HG03521 (cell line): ENCODE measurements at regions not wholly inside any gene's neighbourhood (a gene's known extent, or its start where the extent isn't known, plus 50 kb on each side); places are given as distances from the start of the nearest gene placed in this dataset.

Experiments
- ATAC-seq: cut with Tn5 transposase; IDR thresholded peaks from one replicate; pipeline ENCODE4 v1.9.1; 2021; ENCODE audit warnings: mild to moderate bottlenecking, moderate library complexity; ENCODE audit not compliant: unreplicated experiment

- ATAC-seq: no peak
Measured at GRCh38 chr5:167889276-167889675, 402.2 kb upstream of the WWC1 start.

- no peak for ATAC-seq
Measured at GRCh38 chr5:167892352-167893115, 398.9 kb upstream of the WWC1 start.

- ATAC-seq: no peak
Measured at GRCh38 chr5:167893271-167893670, 398.2 kb upstream of the WWC1 start.

- ATAC-seq: no peak
Measured at GRCh38 chr5:167894631-167895472, 396.6 kb upstream of the WWC1 start.

- ATAC-seq: no peak
Measured at GRCh38 chr5:167895899-167896659, 395.4 kb upstream of the WWC1 start.

- ATAC-seq: no peak
Measured at GRCh38 chr5:167896814-167897213, 394.6 kb upstream of the WWC1 start.

- ATAC-seq: no peak
Measured at GRCh38 chr5:167897371-167897770, 394.1 kb upstream of the WWC1 start.

- no peak for ATAC-seq
Measured at GRCh38 chr5:167898361-167899042, 392.9 kb upstream of the WWC1 start.

GRCh38 chr5:167899490-167900070 is 391.9 kb upstream of the WWC1 start:
- no peak for ATAC-seq

GRCh38 chr5:167900340-167900935 is 391.0 kb upstream of the WWC1 start:
- ATAC-seq: no peak

- no peak for ATAC-seq
Measured at GRCh38 chr5:167902298-167902697, 389.1 kb upstream of the WWC1 start.

- no peak for ATAC-seq
Measured at GRCh38 chr5:167903243-167903642, 388.2 kb upstream of the WWC1 start.

GRCh38 chr5:167903659-167904058 is 387.8 kb upstream of the WWC1 start:
- no peak for ATAC-seq

- ATAC-seq: no peak
Measured at GRCh38 chr5:167905919-167906853, 385.3 kb upstream of the WWC1 start.

GRCh38 chr5:167908606-167909005 is 382.8 kb upstream of the WWC1 start:
- no peak for ATAC-seq

- no peak for ATAC-seq
Measured at GRCh38 chr5:167912941-167913665, 378.3 kb upstream of the WWC1 start.

GRCh38 chr5:167915237-167915636 is 376.2 kb upstream of the WWC1 start:
- no peak for ATAC-seq

GRCh38 chr5:167916261-167916691 is 375.2 kb upstream of the WWC1 start:
- ATAC-seq: no peak
